ENCODE measurements at regions not wholly inside any gene's neighbourhood (a gene's known extent, or its start where the extent isn't known, plus 50 kb on each side); places are given as distances from the start of the nearest gene placed in this dataset.
"Not testable (repeated sequence)": the region's sequence is repeated elsewhere in the genome, so short reads cannot be mapped to it uniquely, and the experiment has no call there.

DNA sequence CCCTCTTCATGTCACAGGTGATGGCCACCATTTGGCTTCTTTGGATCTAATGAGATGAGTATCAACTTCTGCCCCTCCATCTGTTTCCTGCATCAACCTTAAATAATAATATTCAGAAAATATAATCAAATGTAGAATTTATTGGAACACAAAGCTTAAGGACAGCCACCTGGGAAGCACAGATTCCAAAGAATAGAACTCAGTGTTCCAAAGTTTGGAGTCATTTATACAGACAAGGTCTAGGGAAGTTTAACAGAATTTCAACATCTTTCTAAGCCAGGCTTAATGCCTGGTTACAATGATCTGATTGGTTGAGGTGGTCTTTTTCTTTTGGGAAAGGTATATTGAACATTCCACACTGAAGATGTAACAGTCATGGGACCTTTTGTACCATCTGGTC lies 218.0 kb upstream of the PIEZO2 start:
- Mint-ChIP-seq H3K4me1 (peaks cover 17% of the 10 kb centered on the region), H3K27ac (no peak overlapping the region), H3K4me3 (no peak overlapping the region)

DNA sequence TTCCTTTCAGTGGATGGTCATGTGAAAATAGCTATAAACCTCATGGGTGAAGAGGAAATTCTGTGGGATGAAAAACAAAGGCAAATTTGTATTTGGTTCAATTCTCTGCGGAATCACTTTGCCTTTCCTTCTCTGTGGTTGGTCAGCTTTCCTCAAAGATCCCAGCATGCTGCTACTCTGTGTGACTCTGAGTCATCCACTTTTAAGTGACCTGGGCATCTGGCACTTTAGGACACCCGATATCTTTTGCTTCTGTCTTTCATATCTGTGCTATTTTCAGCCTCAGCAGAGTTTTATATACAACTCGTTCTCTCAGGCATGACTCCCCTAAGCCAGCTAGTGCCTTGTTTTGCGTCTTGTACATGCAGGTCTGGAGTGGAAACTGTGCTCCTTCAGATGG lies 217.0 kb upstream of the PIEZO2 start:
- no peak overlapping the region for H3K4me2 ChIP-seq

More for the DNA sequence above, 218.0 kb upstream of the PIEZO2 start:
- TF ChIP-seq EZH2phosphoT487 (IDR thresholded peaks at IDR 0.05) (no peak), EZH2 (IDR thresholded peaks at IDR 0.05) (no peak)
- TF ChIP-seq, protein P1, sequence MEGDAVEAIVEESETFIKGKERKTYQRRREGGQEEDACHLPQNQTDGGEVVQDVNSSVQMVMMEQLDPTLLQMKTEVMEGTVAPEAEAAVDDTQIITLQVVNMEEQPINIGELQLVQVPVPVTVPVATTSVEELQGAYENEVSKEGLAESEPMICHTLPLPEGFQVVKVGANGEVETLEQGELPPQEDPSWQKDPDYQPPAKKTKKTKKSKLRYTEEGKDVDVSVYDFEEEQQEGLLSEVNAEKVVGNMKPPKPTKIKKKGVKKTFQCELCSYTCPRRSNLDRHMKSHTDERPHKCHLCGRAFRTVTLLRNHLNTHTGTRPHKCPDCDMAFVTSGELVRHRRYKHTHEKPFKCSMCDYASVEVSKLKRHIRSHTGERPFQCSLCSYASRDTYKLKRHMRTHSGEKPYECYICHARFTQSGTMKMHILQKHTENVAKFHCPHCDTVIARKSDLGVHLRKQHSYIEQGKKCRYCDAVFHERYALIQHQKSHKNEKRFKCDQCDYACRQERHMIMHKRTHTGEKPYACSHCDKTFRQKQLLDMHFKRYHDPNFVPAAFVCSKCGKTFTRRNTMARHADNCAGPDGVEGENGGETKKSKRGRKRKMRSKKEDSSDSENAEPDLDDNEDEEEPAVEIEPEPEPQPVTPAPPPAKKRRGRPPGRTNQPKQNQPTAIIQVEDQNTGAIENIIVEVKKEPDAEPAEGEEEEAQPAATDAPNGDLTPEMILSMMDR (IDR thresholded peaks at IDR 0.05), result no peak
- H3K4me2 ChIP-seq, result no peak overlapping the region
- H3F3A ChIP-seq (ENCODE audit: low read depth), result no peaks in the 10 kb centered on the region
- H3K4me3 ChIP-seq, result no peak overlapping the region
- no peaks in the 10 kb centered on the region for H4K20me1 ChIP-seq (ENCODE audit: low read depth)
- no peaks in the 10 kb centered on the region for H3K27me3 Mint-ChIP-seq (ENCODE audit: insufficient read depth, low read depth)
- no peak overlapping the region for H3K9ac ChIP-seq
- H3K4me1 ChIP-seq, result no peaks in the 10 kb centered on the region
- no peaks in the 10 kb centered on the region for H3K36me3 Mint-ChIP-seq
- H3K79me2 ChIP-seq (ENCODE audit: low read depth), result no peaks in the 10 kb centered on the region
- no peaks in the 10 kb centered on the region for H3K9me3 ChIP-seq (ENCODE audit: low read depth)
- H3K9me3 Mint-ChIP-seq, result peaks cover 5% of the 10 kb centered on the region
- no peak overlapping the region for H2AFZ ChIP-seq (replicated peaks)
- DNase-seq (ENCODE audit: low spot score), result no peak
- no peak overlapping the region for H3K27ac ChIP-seq
- H3K27me3 ChIP-seq, result no peaks in the 10 kb centered on the region
- no peaks in the 10 kb centered on the region for H3K36me3 ChIP-seq

DNA sequence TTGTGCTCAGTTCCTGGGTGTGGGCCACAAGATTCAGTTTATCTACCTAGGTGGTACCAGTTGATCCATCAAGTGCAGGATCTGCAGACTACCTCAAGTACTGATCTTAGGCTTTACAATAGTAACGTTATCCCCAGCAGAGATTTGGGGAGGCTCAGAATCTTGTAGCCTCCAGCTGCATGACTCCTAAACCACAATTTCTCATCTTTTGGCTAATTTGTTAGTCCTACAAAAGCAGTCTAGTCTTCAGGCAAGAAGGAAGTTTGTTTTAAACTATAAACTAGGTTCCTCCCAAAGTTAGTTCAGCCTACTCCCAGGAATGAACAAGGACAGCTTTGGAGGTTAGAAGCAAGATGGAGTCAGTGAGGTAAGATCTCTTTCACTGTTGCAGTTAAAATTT lies 213.5 kb upstream of the PIEZO2 start:
- H3K9me3 ChIP-seq (ENCODE audit: low read depth), result no peaks in the 10 kb centered on the region
- no peak for DNase-seq (ENCODE audit: low spot score)
- H3F3A ChIP-seq (ENCODE audit: low read depth), result no peaks in the 10 kb centered on the region
- peaks cover 17% of the 10 kb centered on the region for H3K4me1 Mint-ChIP-seq
- H3K27ac ChIP-seq, result no peak overlapping the region
- no peaks in the 10 kb centered on the region for H3K79me2 ChIP-seq (ENCODE audit: low read depth)
- H3K9ac ChIP-seq, result no peak overlapping the region
- no peaks in the 10 kb centered on the region for H3K4me1 ChIP-seq
- H3K36me3 Mint-ChIP-seq, result no peaks in the 10 kb centered on the region
- peaks cover 6% of the 10 kb centered on the region for H3K9me3 Mint-ChIP-seq
- H2AFZ ChIP-seq (replicated peaks), result no peak overlapping the region
- H3K4me3 Mint-ChIP-seq, result no peak overlapping the region
- no peaks in the 10 kb centered on the region for H3K27me3 ChIP-seq
- H3K4me2 ChIP-seq, result no peak overlapping the region
- no peak overlapping the region for H3K4me3 ChIP-seq
- TF ChIP-seq EZH2phosphoT487 (IDR thresholded peaks at IDR 0.05), result no peak
- TF ChIP-seq, protein P1 (IDR thresholded peaks at IDR 0.05), result no peak
- TF ChIP-seq EZH2 (IDR thresholded peaks at IDR 0.05), result no peak
- H3K27ac Mint-ChIP-seq, result no peak overlapping the region
- no peaks in the 10 kb centered on the region for H3K27me3 Mint-ChIP-seq (ENCODE audit: insufficient read depth, low read depth)
- H4K20me1 ChIP-seq (ENCODE audit: low read depth), result no peaks in the 10 kb centered on the region
- H3K36me3 ChIP-seq, result no peaks in the 10 kb centered on the region

More for the DNA sequence above, 217.0 kb upstream of the PIEZO2 start:
- Histone ChIP-seq H3K9me3 (ENCODE audit: low read depth) (no peaks in the 10 kb centered on the region), H3K36me3 (no peaks in the 10 kb centered on the region), H2AFZ (replicated peaks) (no peak overlapping the region), H3K27ac (no peak overlapping the region), H3K27me3 (no peaks in the 10 kb centered on the region), H3F3A (ENCODE audit: low read depth) (no peaks in the 10 kb centered on the region), H3K4me3 (no peak overlapping the region), H3K79me2 (ENCODE audit: low read depth) (no peaks in the 10 kb centered on the region), H4K20me1 (ENCODE audit: low read depth) (no peaks in the 10 kb centered on the region), H3K4me1 (no peaks in the 10 kb centered on the region), H3K9ac (no peak overlapping the region)
- Mint-ChIP-seq H3K4me1 (peaks cover 17% of the 10 kb centered on the region), H3K27me3 (ENCODE audit: insufficient read depth, low read depth) (no peaks in the 10 kb centered on the region), H3K9me3 (peaks cover 8% of the 10 kb centered on the region), H3K27ac (no peak overlapping the region), H3K4me3 (no peak overlapping the region), H3K36me3 (no peaks in the 10 kb centered on the region)
- no peak for DNase-seq (ENCODE audit: low spot score)
- TF ChIP-seq, protein P1 (IDR thresholded peaks at IDR 0.05), result no peak
- TF ChIP-seq EZH2phosphoT487 (IDR thresholded peaks at IDR 0.05) (no peak), EZH2 (IDR thresholded peaks at IDR 0.05) (no peak)

DNA sequence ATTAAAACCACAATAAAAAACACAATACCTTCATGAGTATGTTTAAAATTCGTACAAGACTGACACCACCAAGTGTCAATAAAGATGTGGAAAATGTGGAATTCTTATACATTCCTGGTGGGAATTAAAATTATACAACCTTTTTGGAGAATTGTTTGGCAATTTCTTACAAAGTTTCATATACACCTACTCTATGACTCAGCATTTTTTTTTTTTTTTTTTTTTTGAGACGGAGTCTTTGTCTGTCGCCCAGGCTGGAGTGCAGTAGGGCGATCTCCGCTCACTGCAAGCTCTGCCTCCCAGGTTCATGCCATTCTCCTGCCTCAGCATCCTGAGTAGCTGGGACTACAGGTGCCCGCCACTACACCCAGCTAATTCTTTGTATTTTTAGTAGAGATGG lies 212.5 kb upstream of the PIEZO2 start:
- not testable (repeated sequence) for H3K27me3 Mint-ChIP-seq (ENCODE audit: insufficient read depth, low read depth); DNase-seq (ENCODE audit: low spot score)

More for the DNA sequence above, 212.5 kb upstream of the PIEZO2 start:
- H3K4me1 Mint-ChIP-seq, result peaks cover 10% of the 10 kb centered on the region
- H3F3A ChIP-seq (ENCODE audit: low read depth); H3K36me3 Mint-ChIP-seq; H3K27ac Mint-ChIP-seq; H4K20me1 ChIP-seq (ENCODE audit: low read depth); H3K27ac ChIP-seq; H3K9ac ChIP-seq; H3K4me1 ChIP-seq; H2AFZ ChIP-seq (replicated peaks); H3K9me3 Mint-ChIP-seq; H3K9me3 ChIP-seq (ENCODE audit: low read depth); H3K36me3 ChIP-seq; H3K4me2 ChIP-seq; H3K4me3 ChIP-seq; H3K79me2 ChIP-seq (ENCODE audit: low read depth); H3K4me3 Mint-ChIP-seq; H3K27me3 ChIP-seq: not testable (repeated sequence)
